Posterior cingulate gyrus (tissue), 11 donors: ENCODE measurements at regions not wholly inside any gene's neighbourhood (a gene's known extent, or its start where the extent isn't known, plus 50 kb on each side); places are given as distances from the start of the nearest gene placed in this dataset.

ENCODE experiments used
- DNase-seq, 10 donors: peaks; one replicate each; pipeline versions ENCODE4 v3.0.0 to v3.0.0-alpha.2; 2020 to 2021; ENCODE audit warnings: mixed read lengths in 3 of 10
- intact Hi-C: fragments of 100-400 bp; cut with DNase I; formaldehyde crosslinking; loops from one replicate; pipeline ENCODE4 v1.15.1; 2023

DNA sequence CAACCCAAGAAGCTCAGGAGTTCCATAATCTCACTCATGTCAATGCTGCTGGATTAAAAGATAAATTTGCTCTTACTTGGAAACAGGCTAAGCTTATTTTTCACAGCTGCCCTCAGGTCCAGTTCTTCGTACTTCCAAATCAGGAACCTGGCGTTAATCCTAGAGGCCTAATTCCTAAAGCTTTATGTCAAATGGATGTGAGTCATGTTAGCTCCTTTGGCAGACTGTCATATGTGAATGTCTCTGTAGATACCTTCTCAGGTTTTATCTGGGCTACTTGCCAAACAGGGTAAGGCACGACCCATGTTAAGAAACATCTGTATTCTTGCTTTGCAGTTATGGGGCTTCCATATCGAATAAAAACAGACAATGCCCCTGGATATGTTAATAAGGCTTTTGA is 504.6 kb downstream of the ALG10 start:
- DNase-seq = no peak
- intact Hi-C loops = no loop called here

DNA sequence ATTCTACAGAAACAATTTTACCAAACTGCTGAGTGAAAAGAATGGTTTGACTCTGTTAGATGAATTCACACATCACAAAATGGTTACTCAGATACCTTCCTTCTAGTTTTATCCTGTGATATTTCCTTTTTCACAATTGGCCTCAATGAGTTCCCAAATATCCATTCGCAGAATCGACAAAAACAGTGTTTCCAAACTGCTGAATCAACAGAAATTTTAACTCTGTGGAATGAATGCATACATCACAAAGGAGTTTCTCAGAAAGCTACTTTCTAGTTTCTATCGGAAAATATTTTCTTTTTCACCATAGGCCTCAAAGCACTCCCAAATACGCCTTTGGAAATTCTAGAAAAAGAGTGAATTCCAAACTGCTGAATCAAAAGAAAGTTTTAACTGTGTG is 525.0 kb downstream of the ALG10 start:
- intact Hi-C loops = no loop called here
- DNase-seq = no peak

DNA sequence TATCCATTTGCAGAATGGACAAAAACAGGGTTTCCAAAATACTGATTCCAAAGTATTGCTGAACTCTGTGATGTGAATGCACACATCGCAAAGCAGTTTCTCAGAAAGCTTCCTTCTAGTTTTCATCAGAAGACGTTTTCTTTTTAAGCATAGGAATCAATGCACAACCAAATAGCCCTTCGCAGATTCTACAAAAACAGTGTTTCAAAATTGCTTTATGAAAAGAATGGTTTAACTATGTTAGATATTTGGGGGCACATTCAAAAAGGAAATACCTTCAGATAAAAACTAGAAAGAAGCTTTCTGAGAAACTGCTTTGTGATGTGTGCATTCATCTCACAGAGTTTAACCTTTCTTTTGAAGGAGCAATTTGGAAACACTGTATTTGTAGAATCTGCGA is 569.7 kb downstream of the ALG10 start:
- no peak for DNase-seq
- intact Hi-C loops = no loop called here

DNA sequence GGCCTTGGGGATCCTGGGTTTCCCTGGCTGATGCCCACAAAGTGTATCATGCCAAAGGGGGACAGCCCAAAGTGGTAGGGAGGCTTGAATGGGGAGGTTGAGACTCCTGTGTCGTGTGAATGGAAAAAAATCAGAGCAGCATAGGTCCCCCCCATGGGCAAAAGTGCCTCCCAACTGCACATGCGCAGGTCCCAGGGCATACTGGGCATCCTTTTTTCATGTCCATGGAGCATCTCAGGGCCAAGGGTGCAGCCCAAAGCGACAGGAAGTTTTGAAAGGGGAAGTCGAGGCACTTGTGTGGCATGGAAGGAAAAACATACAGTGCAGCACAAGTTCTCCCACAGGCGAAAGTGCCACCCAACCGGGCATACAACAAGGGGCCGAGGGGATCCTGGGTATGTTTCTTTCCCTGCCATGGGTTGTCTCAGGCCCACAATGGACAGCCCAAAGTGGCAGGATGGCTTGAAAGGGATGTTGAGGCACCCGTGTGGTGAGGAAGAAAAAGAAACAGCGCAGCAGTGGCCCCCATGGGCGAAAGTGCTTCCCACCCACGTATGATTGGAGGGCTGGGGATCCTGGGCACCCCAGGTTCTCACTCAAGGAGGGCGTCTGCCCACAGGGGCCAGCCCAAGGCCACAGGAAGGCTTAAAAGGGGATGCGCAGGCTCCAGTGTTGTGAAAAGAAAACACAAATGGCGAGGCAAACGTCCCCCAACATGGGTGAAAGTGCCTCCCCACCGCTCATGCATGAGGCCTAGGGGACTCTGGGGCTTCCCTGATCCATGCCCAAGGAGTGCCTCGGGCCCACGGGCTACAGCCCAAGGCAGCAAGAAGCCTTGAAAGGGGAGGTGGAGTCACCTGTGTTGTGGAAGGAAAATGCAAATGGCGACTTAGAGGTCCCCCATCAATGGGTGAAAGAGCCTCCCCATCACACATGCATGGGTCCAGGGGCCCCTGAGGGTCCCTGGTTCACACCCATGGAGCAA is 573.7 kb downstream of the ALG10 start:
- intact Hi-C loops = no loop called here
- peak in 5 of 10 donors; percentile 4 to 72 (median 25) for DNase-seq

DNA sequence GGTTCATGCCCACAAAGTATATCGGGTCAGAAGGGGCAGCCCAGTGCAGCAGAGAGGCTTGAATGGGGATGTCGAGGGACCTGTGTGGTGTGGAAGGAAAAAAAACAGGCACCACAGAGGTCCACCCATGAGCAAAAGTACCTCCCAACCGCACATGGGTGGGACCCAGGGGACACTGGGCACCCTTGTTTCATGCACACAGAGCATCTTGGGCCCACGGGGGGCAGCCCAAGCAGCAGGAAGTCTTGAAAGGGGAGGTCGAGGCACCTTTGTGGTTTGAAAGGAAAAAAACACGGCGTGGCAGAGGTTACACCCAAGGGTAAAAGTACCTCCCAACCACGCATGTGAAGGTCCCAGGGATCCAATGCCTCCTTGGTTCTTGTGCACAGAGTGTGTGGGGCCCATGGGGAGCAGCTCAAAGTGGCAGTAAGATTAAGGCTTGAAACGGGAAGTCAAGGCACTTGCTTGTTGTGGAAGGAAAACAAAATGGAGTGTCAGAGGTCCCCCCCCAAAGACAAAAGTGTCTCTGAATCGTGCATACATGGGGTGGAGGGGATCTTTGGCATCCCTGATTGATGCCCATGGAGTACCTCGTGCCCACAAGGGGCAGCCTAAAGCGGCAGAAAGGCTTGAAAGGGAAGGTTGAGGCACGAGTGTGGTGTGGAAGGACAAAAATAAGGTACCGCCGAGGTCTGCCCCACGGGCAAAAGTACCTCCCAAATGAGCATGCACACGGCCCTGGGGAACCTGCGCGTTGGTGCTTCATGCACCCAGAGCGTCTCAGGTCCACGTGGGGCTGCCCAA is 575.5 kb downstream of the ALG10 start:
- peak in 5 of 10 donors; percentile 4 to 53 (median 46) for DNase-seq

DNA sequence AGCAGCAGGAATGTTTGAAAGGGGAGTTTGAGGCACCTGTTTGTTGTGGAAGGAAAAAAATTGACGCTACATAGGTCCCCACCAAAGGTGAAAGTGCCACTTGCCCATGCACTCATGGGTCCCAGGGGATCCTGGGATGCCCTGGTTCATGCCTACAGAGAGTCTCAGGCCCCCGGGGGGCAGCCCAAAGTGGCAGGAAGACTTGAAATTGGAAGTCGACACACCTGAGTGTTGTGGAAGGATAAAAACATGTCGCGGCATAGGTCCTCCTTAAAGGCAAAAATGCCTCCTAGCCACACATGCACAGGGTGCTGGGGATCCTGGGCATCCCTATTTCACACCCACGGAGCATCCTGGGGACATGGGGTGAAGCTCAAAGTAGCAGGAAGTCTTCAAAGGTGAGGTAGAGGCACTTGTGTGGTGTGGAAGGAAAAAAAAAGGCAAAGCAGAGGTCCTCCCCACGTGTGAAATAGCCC is 576.1 kb downstream of the ALG10 start:
- intact Hi-C loops = no loop called here
- peak in 2 of 10 donors; percentile 3 to 54 for DNase-seq

More for the DNA sequence above, 575.5 kb downstream of the ALG10 start:
- intact Hi-C loops = no loop called here

DNA sequence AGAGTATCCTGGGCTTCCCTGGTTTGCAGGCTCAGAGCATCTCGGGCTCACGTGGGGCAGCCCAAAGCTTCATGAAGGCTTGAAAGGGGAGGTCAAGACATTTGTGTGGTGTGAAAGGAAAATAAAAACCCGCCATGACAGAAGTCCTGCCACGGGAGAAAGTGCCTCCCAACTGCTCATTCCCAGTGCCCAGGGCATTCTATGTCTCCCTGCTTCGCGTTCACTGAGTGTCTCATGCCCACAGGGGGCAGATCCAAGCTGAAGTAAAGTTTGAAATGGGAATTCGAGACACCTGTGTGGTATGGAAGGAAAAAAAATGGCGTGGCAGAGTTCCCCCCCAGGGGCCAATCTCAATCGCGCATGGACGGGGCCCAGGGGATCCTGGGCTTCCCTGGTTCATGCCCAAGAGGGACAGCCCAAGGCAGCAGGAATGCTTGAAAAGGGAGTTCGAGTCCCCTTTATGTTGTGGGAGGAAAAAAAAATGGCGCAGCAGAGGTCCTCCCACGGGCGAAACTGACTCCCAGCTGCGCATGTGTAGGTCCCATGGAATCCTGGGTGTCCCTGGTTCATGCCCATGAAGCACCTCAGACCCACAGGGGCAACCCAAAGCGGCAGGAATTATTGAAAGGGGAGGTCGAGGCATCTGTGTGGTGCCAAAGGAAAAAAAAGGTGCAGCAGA is 576.7 kb downstream of the ALG10 start:
- DNase-seq = peak in 5 of 10 donors; percentile 2 to 37 (median 28)
- intact Hi-C loops = no loop called here

DNA sequence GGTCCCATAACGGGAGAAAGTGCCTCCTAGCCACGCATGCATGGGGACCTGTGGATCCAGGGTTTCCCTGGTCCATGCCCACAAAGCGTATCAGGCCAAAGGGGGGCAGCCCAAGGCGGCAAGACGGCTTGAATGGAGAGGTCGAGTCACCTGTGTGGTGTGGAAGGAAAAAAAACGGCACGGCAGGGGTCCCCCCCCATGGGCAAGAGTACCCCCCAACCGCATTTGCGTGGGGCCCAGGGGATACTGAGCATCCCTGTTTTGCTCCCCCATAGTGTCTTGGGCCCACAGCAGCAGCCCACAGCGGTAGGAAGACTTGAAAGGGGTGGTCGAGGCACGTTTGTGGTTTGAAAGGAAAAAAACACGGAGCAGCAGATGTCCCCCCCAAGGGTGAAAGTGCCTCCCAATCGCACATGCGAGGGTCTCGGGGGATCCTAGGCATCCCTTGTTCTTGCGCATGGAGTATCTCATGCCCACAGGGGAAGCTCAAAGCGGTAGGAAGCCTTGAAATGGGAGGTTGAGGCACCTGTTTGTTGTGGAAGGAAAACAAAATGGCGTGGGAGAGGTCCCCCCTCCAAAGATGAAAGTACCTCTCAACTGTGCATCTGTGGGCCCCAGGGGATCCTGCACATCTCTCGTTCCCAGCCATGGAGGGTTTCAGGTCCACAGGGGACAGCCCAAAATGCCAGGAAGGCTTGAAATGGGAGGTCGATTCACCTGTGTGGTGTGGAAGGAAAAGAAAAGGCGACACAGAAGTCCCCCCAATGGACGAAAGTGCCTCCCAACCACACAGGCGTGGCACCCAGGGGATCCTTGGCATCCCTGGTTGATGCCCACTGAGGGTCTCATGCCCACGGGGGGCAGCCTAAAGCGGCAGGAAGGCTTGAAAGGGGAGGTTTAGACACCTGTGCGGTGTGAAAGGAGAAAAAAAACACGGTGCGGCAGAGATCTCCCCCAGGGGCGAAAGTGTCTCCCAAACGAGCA is 577.5 kb downstream of the ALG10 start:
- intact Hi-C loops = no loop called here

DNA sequence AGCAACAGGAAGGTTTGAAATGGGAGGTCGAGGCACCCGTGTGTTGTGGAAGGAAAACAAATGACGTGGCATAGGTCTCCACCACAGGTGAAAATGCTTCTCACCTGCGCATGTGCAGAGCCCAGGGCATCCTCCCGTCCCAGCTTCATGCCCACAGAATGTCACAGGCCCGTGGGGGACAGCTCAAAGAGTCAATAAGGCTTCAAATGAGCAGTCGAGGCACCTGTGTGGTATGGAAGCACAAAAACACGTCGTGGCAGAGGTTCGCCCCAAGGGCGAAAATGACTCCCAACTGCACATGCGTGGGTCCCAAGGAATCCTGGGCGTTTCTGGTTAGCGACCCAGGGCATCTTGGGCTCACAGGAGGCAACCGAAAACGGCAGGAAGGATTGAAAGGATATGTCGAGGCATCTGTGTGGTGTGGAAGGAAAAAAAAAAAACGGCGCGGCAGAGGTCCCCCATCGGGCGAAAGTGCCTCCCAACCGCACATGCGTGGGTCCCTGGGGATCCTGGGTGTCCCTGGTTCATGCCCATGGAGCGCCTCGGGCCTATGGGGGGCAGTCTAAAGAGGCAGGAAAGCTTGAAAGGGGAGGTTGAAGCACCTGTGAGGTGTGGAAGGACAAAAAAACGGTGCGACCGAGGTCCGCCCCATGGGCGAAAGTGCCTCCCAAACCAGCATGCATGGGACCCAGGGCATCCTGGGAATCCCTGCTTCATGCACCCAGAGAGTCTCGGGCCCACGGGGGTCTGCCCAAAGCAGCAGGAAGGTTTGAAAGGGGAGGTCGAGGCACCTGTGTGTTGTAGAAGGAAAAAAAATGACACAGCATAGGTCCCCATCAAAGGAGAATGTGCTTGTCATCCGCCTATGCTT is 578.5 kb downstream of the ALG10 start:
- intact Hi-C loops = no loop called here
- peak in 5 of 10 donors; percentile 4 to 68 (median 49) for DNase-seq

More for the DNA sequence above, 577.5 kb downstream of the ALG10 start:
- DNase-seq = peak in 4 of 10 donors; percentile 4 to 76 (median 28)

DNA sequence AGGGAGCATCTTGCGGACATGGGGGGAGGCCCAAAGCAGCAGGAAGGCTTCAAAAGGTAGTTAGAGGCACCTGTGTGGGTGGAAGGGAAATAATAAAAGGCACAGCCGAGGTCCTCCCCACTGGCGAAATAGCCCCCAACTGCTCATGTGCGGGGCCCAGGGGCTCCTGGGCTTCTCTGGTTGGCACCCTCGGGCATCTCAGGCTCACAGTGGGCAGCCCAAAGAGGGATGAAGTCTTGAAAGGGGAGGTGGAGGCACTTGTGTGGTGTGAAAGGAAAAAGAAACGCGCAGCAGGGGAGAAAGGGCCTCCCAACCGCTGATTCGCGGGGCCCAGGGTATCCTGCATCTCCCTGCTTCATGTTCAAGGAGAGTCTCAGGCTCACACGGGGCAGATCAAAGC is 579.4 kb downstream of the ALG10 start:
- DNase-seq = peak in 3 of 10 donors; percentile 10 to 32 (median 23)
- intact Hi-C loops = no loop called here

DNA sequence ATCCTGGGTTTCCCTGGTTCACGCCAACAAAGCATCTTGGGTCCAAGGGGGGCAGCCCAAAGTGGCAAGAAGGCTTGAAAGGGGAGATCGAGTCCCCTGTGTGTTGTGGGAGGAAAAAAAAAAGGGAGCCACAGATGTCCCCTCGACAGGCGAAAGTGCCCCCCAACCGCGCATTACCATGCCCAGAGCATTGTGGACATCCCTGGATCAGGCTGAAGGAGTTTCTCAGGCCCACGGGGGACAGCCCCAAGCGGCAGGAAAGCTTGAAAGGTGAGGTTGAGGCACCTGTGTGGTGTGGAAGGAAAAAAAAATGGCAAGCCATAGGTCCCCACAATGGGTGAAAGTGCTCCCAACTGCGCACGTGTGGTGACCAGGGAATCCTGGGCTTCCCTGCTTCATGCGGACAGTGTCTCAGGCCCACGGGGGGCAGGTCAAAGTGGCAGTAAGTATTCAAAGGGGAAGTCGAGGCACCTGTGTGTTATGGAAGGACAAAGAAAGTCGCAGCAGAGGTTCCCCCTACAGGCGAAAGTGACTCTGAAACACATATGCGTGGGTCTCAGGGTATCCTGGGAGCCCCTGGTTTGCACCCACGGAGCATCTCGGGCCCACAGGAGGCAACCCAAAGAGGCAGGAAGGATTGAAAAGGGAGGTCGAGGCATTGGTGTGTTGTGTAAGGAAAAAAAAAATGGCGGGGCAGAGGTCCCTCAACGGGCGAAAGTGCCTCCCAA is 580.1 kb downstream of the ALG10 start:
- intact Hi-C loops = no loop called here
- peak in 2 of 10 donors; percentile 35 to 41 for DNase-seq

DNA sequence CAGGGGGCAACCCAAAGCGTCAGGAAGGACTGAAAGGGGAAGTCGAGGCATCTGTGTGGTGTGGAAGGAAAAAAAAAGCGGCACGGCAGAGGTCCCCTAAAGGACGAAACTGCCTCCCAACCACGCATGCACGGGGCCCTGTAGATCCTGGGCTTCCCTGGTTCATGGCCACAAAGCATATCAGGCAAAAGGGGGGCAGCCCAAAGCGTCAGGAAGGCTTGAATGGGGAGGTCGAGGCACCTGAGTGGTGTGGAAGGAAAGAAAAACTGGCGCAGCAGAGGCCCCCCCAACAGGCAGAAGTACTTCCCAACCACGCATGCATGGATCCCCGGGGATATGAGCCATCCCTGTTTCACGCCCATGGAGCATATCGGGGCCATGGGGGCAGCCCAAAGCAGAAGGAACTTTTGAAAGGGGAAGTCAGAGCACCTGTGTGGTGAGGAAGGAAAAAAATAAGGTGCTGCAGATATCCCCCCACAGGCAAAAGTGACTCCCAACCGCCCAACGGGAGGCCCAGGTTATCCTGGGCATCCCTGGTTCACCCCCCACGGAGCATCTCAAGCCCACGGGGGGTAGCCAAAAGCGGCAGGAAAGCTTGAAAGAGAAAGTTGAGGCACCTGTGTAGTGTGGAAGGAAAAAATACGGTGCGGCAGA is 581.2 kb downstream of the ALG10 start:
- intact Hi-C loops = no loop called here

DNA sequence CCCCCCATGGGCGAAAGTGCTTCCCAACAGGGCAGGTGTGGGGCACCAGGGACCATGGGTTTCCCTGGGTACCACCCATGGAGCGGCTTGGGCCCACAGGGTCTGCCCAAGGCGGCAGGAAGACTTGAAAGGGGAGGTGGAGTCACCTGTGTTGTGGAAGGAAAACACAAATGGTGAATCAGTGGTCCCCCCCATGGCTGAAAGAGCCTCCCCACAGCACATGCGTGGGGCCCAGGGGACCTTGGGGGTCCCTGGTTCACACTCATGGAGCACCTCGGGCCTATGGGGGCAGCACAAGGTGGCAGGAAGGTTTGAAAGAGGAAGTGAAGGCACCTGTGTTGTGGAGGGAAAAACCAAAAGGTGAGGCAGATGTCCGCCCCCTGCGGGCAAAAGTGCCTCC is 581.9 kb downstream of the ALG10 start:
- intact Hi-C loops = no loop called here
- DNase-seq = peak in 3 of 10 donors; percentile 23 to 59 (median 46)

More for the DNA sequence above, 581.2 kb downstream of the ALG10 start:
- DNase-seq = peak in 4 of 10 donors; percentile 11 to 51 (median 41)

DNA sequence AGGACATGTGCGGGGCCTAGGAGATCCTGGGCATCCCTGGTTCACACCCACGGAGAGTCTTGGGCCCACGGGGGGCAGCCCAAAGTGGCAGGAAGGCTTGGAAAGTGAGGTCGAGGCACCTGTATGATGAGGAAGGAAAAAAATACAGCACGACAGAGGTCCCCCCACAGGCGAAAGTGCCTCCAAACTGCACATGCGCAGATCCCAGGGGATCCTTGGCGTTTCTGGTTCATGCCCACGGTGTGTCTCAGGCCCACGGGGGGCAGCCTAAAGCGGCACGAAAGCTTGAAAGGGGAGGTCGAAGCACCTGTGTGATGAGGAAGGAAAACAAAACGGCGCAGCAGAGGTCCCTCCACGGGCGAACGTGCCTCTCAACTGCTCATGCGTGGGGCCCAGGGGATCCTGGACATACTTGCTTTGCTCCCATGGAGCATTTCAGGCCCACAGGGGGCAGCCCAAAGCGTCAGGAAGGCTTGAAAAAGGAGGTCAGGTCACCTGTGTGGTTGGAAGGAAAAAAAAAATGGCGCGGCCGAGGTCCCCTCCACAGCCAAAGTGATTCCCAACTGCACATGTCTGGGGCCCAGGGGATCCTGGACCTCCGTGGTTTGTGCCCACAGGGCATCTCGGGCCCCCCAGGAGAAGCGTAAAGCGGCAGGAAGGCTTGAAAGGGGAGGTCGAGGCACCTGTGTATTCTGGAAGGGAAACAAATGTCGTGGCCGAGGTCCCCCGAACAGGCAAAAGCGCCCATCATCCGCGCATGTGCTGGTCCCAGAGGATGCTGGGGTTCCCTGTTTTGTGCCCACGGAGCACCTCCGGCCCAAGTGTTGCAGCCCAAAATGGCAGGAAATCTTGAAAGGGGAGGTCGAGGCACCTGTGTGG is 582.6 kb downstream of the ALG10 start:
- DNase-seq = peak in 4 of 10 donors; percentile 11 to 61 (median 46)
- intact Hi-C loops = no loop called here

DNA sequence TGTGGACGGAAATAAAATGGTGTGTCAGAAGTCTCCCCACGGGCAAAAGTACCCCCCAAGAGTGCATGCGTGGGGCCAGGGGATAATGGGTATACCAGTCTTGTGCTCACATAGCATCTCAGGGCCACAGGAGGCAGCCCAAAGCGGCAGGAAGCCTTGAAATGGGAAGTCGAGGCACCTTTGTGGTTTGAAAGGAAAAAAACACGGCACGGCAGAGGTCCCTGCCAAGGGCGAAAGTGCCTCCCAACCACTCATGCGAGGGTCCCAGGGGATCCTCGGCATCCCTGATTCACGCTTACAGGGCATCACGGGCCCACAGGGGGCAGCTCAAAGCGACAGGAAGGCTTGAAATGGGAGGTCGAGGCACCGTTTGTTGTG is 583.2 kb downstream of the ALG10 start:
- intact Hi-C loops = no loop called here
- peak in 4 of 10 donors; percentile 9 to 53 (median 48) for DNase-seq
